ENCODE measurements at regions not wholly inside any gene's neighbourhood (a gene's known extent, or its start where the extent isn't known, plus 50 kb on each side); places are given as distances from the start of the nearest gene placed in this dataset.
"Not testable (repeated sequence)": the region's sequence is repeated elsewhere in the genome, so short reads cannot be mapped to it uniquely, and the experiment has no call there.

- H3K9me3 ChIP-seq (ENCODE audit: low read depth): no peaks in the 10 kb centered on the region
- no peak for DNase-seq (ENCODE audit: low read depth in 1 of 2, low spot score in 1 of 2)
- H3K36me3 ChIP-seq: no peaks in the 10 kb centered on the region
These were observed 110.2 kb upstream of the STX18 start for GRCh38 chr4:4651811-4652755.

DNA sequence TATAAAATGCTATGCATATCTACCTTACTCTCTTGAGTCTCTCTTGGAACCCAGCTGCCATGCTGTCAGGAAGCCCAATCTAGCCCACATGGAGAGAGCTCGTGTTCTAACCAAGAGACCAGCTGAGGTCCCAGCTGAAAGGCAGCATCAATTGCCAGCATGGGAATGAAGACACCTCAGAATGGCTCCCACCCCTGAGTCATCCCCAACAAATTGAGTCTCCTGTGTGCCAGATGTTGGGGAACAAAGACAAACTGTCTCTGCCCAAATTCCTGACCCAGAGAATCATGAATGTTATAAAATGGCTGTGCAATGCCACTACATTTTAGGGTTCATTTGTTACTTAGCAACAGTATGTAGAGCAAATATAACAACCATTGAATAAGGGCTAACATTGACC is 105.2 kb upstream of the STX18 start:
- Histone ChIP-seq H3K27ac (no peak overlapping the region), H3K27me3 (no peaks in the 10 kb centered on the region), H3K4me1 (ENCODE audit: low read depth) (peaks cover 6% of the 10 kb centered on the region), H3K4me3 (no peak overlapping the region), H3K36me3 (no peaks in the 10 kb centered on the region), H3K9me3 (ENCODE audit: low read depth) (no peaks in the 10 kb centered on the region)
- DNase-seq (ENCODE audit: low read depth in 1 of 2, low spot score in 1 of 2): no peak
- TF ChIP-seq, protein P1, sequence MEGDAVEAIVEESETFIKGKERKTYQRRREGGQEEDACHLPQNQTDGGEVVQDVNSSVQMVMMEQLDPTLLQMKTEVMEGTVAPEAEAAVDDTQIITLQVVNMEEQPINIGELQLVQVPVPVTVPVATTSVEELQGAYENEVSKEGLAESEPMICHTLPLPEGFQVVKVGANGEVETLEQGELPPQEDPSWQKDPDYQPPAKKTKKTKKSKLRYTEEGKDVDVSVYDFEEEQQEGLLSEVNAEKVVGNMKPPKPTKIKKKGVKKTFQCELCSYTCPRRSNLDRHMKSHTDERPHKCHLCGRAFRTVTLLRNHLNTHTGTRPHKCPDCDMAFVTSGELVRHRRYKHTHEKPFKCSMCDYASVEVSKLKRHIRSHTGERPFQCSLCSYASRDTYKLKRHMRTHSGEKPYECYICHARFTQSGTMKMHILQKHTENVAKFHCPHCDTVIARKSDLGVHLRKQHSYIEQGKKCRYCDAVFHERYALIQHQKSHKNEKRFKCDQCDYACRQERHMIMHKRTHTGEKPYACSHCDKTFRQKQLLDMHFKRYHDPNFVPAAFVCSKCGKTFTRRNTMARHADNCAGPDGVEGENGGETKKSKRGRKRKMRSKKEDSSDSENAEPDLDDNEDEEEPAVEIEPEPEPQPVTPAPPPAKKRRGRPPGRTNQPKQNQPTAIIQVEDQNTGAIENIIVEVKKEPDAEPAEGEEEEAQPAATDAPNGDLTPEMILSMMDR (IDR thresholded peaks at IDR 0.05; ENCODE audit: low read depth, low read length): no peak

More at GRCh38 chr4:4651811-4652755, 110.2 kb upstream of the STX18 start:
- TF ChIP-seq, protein P1 (IDR thresholded peaks at IDR 0.05; ENCODE audit: low read depth, low read length): no peak
- Histone ChIP-seq H3K4me1 (ENCODE audit: low read depth) (no peaks in the 10 kb centered on the region), H3K4me3 (no peak overlapping the region), H3K27ac (no peak overlapping the region), H3K27me3 (no peaks in the 10 kb centered on the region)

DNA sequence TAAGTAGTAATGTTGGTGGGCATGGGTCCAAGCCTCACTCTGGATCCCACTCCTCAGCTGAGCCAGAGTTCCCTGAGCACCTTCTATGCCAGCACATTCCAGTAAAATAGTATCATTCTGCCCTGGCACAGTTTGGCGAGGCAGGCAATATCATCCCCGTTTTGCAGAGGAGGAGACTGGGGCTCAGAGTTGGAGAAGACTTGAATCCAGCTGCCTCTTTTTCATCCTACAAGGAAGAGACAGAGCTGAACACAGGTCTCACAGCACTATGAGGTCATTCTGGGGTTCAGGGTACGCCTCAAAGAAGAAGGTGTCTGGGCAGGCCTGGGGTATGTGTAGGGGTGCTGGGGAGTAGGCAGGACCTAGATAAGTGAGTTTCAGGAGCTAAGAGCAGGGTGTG is 103.9 kb upstream of the STX18 start:
- peaks cover 19% of the 10 kb centered on the region for H3K4me1 ChIP-seq (ENCODE audit: low read depth)
- H3K4me3 ChIP-seq: no peak overlapping the region
- no peaks in the 10 kb centered on the region for H3K9me3 ChIP-seq (ENCODE audit: low read depth)
- no peak for DNase-seq (ENCODE audit: low read depth in 1 of 2, low spot score in 1 of 2)
- H3K27me3 ChIP-seq: no peaks in the 10 kb centered on the region
- TF ChIP-seq, protein P1 (IDR thresholded peaks at IDR 0.05; ENCODE audit: low read depth, low read length): no peak
- peak overlapping the region; percentile 21 for H3K27ac ChIP-seq
- no peaks in the 10 kb centered on the region for H3K36me3 ChIP-seq

GRCh38 chr4:4644277-4644676 is 102.4 kb upstream of the STX18 start:
- not testable (repeated sequence) for H3K9me3 ChIP-seq (ENCODE audit: low read depth); H3K27ac ChIP-seq; H3K4me3 ChIP-seq; DNase-seq (ENCODE audit: low read depth in 1 of 2, low spot score in 1 of 2); H3K27me3 ChIP-seq; H3K36me3 ChIP-seq
- peaks cover 21% of the 10 kb centered on the region for H3K4me1 ChIP-seq (ENCODE audit: low read depth)

DNA sequence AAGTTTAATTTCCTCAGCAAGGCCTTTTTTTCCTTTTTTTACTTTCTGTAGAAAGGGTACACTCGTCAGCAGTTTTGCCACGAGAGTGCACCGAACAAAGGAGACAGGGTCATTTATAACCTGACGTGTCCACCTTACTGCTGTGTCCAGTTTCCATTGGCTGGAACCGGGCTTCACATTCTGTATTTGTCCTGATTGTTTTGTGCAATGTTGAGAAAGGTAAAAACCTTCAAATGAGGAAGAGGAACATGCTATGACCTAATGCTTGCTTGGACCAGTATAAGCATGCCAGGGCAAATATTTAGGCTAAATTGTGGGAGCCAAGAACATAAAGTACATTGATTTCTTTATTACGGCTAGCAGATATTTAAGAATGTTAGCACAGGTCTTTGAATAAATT is 101.9 kb upstream of the STX18 start:
- not testable (repeated sequence) for H3K27ac ChIP-seq; H3K36me3 ChIP-seq; H3K4me3 ChIP-seq; H3K9me3 ChIP-seq (ENCODE audit: low read depth); H3K27me3 ChIP-seq; DNase-seq (ENCODE audit: low read depth in 1 of 2, low spot score in 1 of 2)
- peaks cover 21% of the 10 kb centered on the region for H3K4me1 ChIP-seq (ENCODE audit: low read depth)

- DNase-seq (ENCODE audit: low read depth in 1 of 2, low spot score in 1 of 2): no peak
- TF ChIP-seq, protein P1 (IDR thresholded peaks at IDR 0.05; ENCODE audit: low read depth, low read length): no peak
- H3K4me1 ChIP-seq (ENCODE audit: low read depth): peaks cover 21% of the 10 kb centered on the region
- H3K36me3 ChIP-seq: no peaks in the 10 kb centered on the region
- H3K4me3 ChIP-seq: no peak overlapping the region
- no peaks in the 10 kb centered on the region for H3K9me3 ChIP-seq (ENCODE audit: low read depth)
- no peaks in the 10 kb centered on the region for H3K27me3 ChIP-seq
- H3K27ac ChIP-seq: no peak overlapping the region
These were observed 101.5 kb upstream of the STX18 start for GRCh38 chr4:4643306-4643705.
